ENCODE measurements at regions not wholly inside any gene's neighbourhood (a gene's known extent, or its start where the extent isn't known, plus 50 kb on each side); places are given as distances from the start of the nearest gene placed in this dataset.
A peak's percentile ranks its signal among the peaks of the same experiment; 100 is the strongest.
"Not testable (repeated sequence)": the region's sequence is repeated elsewhere in the genome, so short reads cannot be mapped to it uniquely, and the experiment has no call there.

GRCh38 chr21:10346249-10346648, 175.1 kb upstream of the TPTE start:
- DNase-seq, result peak; percentile 70
- H3K9me3 ChIP-seq, result peaks cover 9 to 87% (median 81%) of the 10 kb centered on the region in 8 donors
- not testable (repeated sequence) for H3K27ac ChIP-seq

DNA sequence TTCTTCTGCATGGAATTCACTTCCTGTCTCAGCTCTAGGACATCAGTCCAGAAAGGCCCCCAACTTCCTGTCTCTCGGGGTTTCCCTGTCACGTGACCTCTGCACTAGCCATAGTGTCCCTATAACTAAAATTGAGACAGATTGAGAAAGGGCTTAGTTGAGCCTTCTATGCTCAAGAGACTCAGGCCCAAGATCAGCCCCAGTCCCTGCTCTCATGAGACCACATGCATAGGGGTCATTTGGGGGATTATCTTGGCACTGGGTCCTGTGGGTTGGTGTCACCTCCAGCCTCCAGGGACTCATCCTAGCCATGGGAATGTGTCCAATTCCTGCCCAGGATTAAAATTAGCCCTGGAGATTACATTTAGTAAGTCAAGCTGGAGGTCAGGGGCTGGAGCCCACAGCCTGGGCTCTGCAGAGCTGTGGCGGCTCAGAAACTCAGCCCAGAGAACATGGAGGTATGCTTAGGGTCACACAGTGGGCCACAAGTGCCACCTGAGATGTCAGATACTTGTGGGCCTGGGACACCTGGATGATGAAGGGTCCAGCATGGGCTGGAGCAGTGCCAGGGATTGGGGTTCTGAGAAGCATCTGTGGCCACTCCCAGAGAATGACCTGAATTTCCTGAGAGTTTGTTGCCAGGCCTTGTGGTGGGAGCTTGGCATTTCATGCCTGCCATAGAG, 174.3 kb upstream of the TPTE start:
- WGBS, 5 donors, result 69 to 75% (median 72%) methylated on average over 3 of the region's 3 CpGs
- peak; percentile 71 for DNase-seq
- H3K4me1 ChIP-seq; intact Hi-C loops (cut with DNase I; ENCODE audit: low total_unique reads); H3K27me3 ChIP-seq (replicated peaks in 1 of 7); H3K36me3 ChIP-seq; H3K4me3 ChIP-seq; H3K27ac ChIP-seq: not testable (repeated sequence)
- H3K9me3 ChIP-seq, result peaks cover 11 to 88% (median 83%) of the 10 kb centered on the region in 8 donors

More at GRCh38 chr21:10346249-10346648, 175.1 kb upstream of the TPTE start:
- 47 to 68% (median 61%) methylated on average over 3 to 4 of the region's 5 CpGs for WGBS, 5 donors
- H3K36me3 ChIP-seq; H3K27me3 ChIP-seq (replicated peaks in 1 of 7); H3K4me3 ChIP-seq; H3K4me1 ChIP-seq; intact Hi-C loops (cut with DNase I; ENCODE audit: low total_unique reads): not testable (repeated sequence)

GRCh38 chr21:10347675-10348074, 173.7 kb upstream of the TPTE start:
- DNase-seq, result peak; percentile 82
- H3K4me3 ChIP-seq; H3K27ac ChIP-seq; H3K4me1 ChIP-seq; H3K27me3 ChIP-seq (replicated peaks in 1 of 7); H3K36me3 ChIP-seq; intact Hi-C loops (cut with DNase I; ENCODE audit: low total_unique reads): not testable (repeated sequence)
- H3K9me3 ChIP-seq, result peaks cover 11 to 91% (median 87%) of the 10 kb centered on the region in 8 donors
- 65 to 77% (median 75%) methylated on average over 7 of the region's 7 CpGs for WGBS, 5 donors

- H3K4me1 ChIP-seq; H3K27ac ChIP-seq; H3K4me3 ChIP-seq; H3K36me3 ChIP-seq; intact Hi-C loops (cut with DNase I; ENCODE audit: low total_unique reads); H3K27me3 ChIP-seq (replicated peaks in 1 of 7): not testable (repeated sequence)
- peak; percentile 66 for DNase-seq
- 32 to 50% (median 35%) methylated on average over 3 of the region's 3 CpGs for WGBS, 5 donors
- peaks cover 11 to 93% (median 89%) of the 10 kb centered on the region in 8 donors for H3K9me3 ChIP-seq
Measured at GRCh38 chr21:10348150-10348549, 173.2 kb upstream of the TPTE start.

DNA sequence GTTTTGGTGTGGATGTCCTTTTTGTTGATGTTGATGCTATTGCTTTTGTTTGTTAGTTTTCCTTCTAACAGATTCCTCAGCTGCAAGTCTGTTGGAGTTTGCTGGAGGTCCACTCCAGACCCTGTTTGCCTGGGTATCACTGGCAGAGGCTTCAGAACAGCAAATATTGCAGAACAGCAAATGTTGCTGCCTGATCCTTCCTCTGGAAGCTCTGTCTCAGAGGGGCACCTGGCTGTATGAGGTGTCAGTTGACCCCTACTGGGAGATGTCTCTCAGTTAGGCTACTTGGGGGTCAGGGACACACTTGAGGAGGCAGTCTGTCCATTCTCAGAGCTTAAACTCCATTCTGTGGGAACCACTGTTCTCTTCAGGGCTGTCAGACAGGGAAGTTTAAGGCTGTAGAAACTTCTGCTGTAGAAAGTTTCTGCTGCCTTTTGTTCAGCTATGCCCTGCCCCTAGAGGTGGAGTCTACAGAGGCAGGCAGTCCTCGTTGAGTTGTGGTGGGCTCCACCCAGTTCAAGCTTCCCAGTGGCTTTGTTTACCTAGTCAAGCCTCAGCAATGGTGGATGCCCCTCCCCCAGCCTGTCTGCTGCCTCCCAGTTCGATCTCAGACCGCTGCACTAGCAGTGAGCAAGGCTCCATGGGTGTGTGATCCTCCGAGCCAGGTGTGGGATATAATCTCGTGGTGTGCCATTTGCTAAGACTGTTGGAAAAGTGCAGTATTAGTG, 166.4 kb upstream of the TPTE start:
- H3K36me3 ChIP-seq; H3K27ac ChIP-seq; intact Hi-C loops (cut with DNase I; ENCODE audit: low total_unique reads); H3K4me1 ChIP-seq; H3K27me3 ChIP-seq (replicated peaks in 1 of 7); H3K4me3 ChIP-seq: not testable (repeated sequence)
- 41 to 47% (median 44%) methylated on average over 5 of the region's 5 CpGs for WGBS, 5 donors
- peaks cover 15 to 93% (median 90%) of the 10 kb centered on the region in 8 donors for H3K9me3 ChIP-seq
- peak; percentile 75 for DNase-seq

GRCh38 chr21:10359120-10359519, 162.3 kb upstream of the TPTE start:
- H3K4me1 ChIP-seq; intact Hi-C loops (cut with DNase I; ENCODE audit: low total_unique reads); DNase-seq; H3K36me3 ChIP-seq; H3K27ac ChIP-seq; H3K4me3 ChIP-seq; H3K27me3 ChIP-seq (replicated peaks in 1 of 7): not testable (repeated sequence)
- 63 to 79% (median 69%) methylated on average over 2 of the region's 2 CpGs for WGBS, 5 donors
- H3K9me3 ChIP-seq, result peaks cover 9 to 91% (median 88%) of the 10 kb centered on the region in 8 donors

GRCh38 chr21:10359911-10360310, 161.5 kb upstream of the TPTE start:
- H3K27me3 ChIP-seq (replicated peaks in 1 of 7); DNase-seq; H3K36me3 ChIP-seq; H3K27ac ChIP-seq; H3K4me1 ChIP-seq; H3K4me3 ChIP-seq; intact Hi-C loops (cut with DNase I; ENCODE audit: low total_unique reads): not testable (repeated sequence)
- WGBS, 5 donors, result 50 to 58% (median 55%) methylated on average over 4 of the region's 4 CpGs
- H3K9me3 ChIP-seq, result peaks cover 7 to 83% (median 81%) of the 10 kb centered on the region in 8 donors

- 24 to 48% (median 40%) methylated on average over 2 to 3 of the region's 3 CpGs for WGBS, 5 donors
- intact Hi-C loops (cut with DNase I; ENCODE audit: low total_unique reads), result not testable (repeated sequence)
Measured at GRCh38 chr21:10361214-10361736, 160.1 kb upstream of the TPTE start.

DNA sequence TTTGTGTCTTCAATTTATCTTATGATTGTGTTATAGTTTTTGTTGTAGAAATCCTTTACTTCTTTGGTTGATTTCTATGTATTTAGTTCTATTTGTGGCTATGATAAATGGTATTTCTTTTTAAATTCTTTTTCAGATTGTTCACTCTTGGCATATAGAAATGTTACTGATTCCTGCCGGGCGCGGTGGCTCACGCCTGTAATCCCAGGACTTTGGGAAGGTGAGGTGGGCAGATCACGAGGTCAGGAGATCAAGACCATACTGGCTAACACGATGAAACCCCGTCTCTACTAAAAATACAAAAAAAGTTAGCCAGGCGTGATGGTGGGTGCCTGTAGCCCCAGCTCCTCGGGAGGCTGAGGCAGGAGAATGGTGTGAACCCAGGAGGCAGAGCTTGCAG, 158.6 kb upstream of the TPTE start:
- H3K4me3 ChIP-seq; H3K4me1 ChIP-seq; H3K27ac ChIP-seq; H3K36me3 ChIP-seq; intact Hi-C loops (cut with DNase I; ENCODE audit: low total_unique reads); H3K27me3 ChIP-seq (replicated peaks in 1 of 7): not testable (repeated sequence)
- WGBS, 5 donors, result 58 to 67% (median 65%) methylated on average over 9 of the region's 9 CpGs
- DNase-seq, result peak; percentile 81
- peaks cover 4 to 61% (median 54%) of the 10 kb centered on the region in 8 donors for H3K9me3 ChIP-seq

More at GRCh38 chr21:10361214-10361736, 160.1 kb upstream of the TPTE start:
- DNase-seq; H3K4me3 ChIP-seq; H3K27ac ChIP-seq; H3K27me3 ChIP-seq (replicated peaks in 1 of 7); H3K4me1 ChIP-seq; H3K36me3 ChIP-seq: not testable (repeated sequence)
- peaks cover 4 to 76% (median 68%) of the 10 kb centered on the region in 8 donors for H3K9me3 ChIP-seq

- H3K4me1 ChIP-seq; H3K4me3 ChIP-seq; intact Hi-C loops (cut with DNase I; ENCODE audit: low total_unique reads); H3K36me3 ChIP-seq; H3K27ac ChIP-seq; H3K27me3 ChIP-seq (replicated peaks in 1 of 7); DNase-seq: not testable (repeated sequence)
- peaks cover 4 to 59% (median 51%) of the 10 kb centered on the region in 8 donors for H3K9me3 ChIP-seq
Measured at GRCh38 chr21:10363321-10363720, 158.1 kb upstream of the TPTE start.

DNA sequence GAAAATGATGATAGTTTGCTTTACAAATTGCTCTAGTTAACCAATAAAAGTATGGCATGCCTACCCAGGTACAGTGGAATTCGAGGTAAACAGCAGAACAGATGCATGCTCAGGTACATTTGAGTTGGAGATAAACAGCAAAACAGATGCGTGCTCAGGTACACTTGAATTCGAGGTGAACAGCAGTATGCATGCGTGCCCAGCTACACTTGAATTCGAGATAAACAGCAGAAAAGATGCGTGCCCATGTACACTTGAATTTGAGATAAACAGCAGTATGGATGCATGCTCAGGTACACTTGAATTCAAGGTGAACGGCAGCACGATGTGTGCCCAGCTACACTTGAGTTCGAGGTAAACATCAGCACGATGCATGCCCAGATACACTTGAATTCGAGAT, 155.2 kb upstream of the TPTE start:
- H3K36me3 ChIP-seq; DNase-seq; H3K27me3 ChIP-seq (replicated peaks in 1 of 7); intact Hi-C loops (cut with DNase I; ENCODE audit: low total_unique reads); H3K4me3 ChIP-seq; H3K27ac ChIP-seq; H3K4me1 ChIP-seq: not testable (repeated sequence)
- H3K9me3 ChIP-seq, result peaks cover 0 to 40% (median 33%) of the 10 kb centered on the region in 8 donors
- 47 to 56% (median 52%) methylated on average over 5 to 8 of the region's 11 CpGs for WGBS, 5 donors
